ENCODE measurements at regions not wholly inside any gene's neighbourhood (a gene's known extent, or its start where the extent isn't known, plus 50 kb on each side); places are given as distances from the start of the nearest gene placed in this dataset.

DNA sequence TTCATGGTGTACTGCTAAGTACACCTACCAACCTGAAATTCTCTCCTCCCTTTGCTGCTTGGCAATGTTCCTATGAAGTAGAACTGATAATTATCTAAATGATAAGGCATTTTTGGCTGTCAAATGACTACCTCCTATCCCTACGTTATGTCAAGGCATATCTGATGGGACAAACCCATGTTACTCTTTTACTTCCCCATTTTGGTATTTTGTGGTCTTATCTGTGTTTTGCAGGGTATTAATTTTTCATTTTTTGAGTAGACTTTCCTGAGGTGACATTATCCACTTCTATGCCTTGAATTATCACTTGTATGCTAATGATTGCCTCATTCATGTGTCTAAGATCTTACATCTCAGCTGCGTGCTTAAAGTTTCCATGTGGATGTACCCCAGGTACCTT is 499.6 kb upstream of the B3GALT2 start:
- Histone ChIP-seq H3K27me3 (ENCODE audit: control insufficient read depth, low read length) (no peaks in the 10 kb centered on the region), H3K27ac (ENCODE audit: low read depth, low read length) (no peak overlapping the region), H3K9me2 (replicated peaks; ENCODE audit: control insufficient read depth, low read length) (no peaks in the 10 kb centered on the region), H3K4me1 (ENCODE audit: control insufficient read depth, low read length) (no peaks in the 10 kb centered on the region), H4K20me1 (ENCODE audit: control insufficient read depth, insufficient read depth, low read depth, low read length) (no peaks in the 10 kb centered on the region), H3F3A (ENCODE audit: control insufficient read depth, insufficient read depth) (no peaks in the 10 kb centered on the region), H3K9me3 (ENCODE audit: control insufficient read depth, insufficient read depth, low read length) (no peaks in the 10 kb centered on the region), H3K36me3 (ENCODE audit: control insufficient read depth, low read length) (no peaks in the 10 kb centered on the region), H3K4me3 (ENCODE audit: low read length) (no peak overlapping the region), H3K4me2 (ENCODE audit: low read length) (no peak overlapping the region), H3K79me2 (ENCODE audit: control insufficient read depth, low read length) (no peaks in the 10 kb centered on the region)
- TF ChIP-seq EZH2phosphoT487 (IDR thresholded peaks at IDR 0.05; ENCODE audit: borderline replicate concordance, low read length), result no peak
- TF ChIP-seq, protein P1, sequence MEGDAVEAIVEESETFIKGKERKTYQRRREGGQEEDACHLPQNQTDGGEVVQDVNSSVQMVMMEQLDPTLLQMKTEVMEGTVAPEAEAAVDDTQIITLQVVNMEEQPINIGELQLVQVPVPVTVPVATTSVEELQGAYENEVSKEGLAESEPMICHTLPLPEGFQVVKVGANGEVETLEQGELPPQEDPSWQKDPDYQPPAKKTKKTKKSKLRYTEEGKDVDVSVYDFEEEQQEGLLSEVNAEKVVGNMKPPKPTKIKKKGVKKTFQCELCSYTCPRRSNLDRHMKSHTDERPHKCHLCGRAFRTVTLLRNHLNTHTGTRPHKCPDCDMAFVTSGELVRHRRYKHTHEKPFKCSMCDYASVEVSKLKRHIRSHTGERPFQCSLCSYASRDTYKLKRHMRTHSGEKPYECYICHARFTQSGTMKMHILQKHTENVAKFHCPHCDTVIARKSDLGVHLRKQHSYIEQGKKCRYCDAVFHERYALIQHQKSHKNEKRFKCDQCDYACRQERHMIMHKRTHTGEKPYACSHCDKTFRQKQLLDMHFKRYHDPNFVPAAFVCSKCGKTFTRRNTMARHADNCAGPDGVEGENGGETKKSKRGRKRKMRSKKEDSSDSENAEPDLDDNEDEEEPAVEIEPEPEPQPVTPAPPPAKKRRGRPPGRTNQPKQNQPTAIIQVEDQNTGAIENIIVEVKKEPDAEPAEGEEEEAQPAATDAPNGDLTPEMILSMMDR (IDR thresholded peaks at IDR 0.05; ENCODE audit: low read depth, low read length, poor library complexity, severe bottlenecking), result no peak

GRCh38 chr1:193681422-193681821 is 495.0 kb upstream of the B3GALT2 start:
- Histone ChIP-seq H3F3A (ENCODE audit: control insufficient read depth, insufficient read depth) (no peaks in the 10 kb centered on the region), H3K9me2 (replicated peaks; ENCODE audit: control insufficient read depth, low read length) (no peaks in the 10 kb centered on the region), H3K27ac (ENCODE audit: low read depth, low read length) (no peak overlapping the region), H3K4me3 (ENCODE audit: low read length) (no peak overlapping the region), H3K4me1 (ENCODE audit: control insufficient read depth, low read length) (no peaks in the 10 kb centered on the region), H3K36me3 (ENCODE audit: control insufficient read depth, low read length) (no peaks in the 10 kb centered on the region), H3K4me2 (ENCODE audit: low read length) (no peak overlapping the region), H3K79me2 (ENCODE audit: control insufficient read depth, low read length) (no peaks in the 10 kb centered on the region), H4K20me1 (ENCODE audit: control insufficient read depth, insufficient read depth, low read depth, low read length) (no peaks in the 10 kb centered on the region), H3K27me3 (ENCODE audit: control insufficient read depth, low read length) (no peaks in the 10 kb centered on the region), H3K9me3 (ENCODE audit: control insufficient read depth, insufficient read depth, low read length) (no peaks in the 10 kb centered on the region)
- TF ChIP-seq, protein P1 (IDR thresholded peaks at IDR 0.05; ENCODE audit: low read depth, low read length, poor library complexity, severe bottlenecking), result no peak
- no peak for TF ChIP-seq EZH2phosphoT487 (IDR thresholded peaks at IDR 0.05; ENCODE audit: borderline replicate concordance, low read length)

DNA sequence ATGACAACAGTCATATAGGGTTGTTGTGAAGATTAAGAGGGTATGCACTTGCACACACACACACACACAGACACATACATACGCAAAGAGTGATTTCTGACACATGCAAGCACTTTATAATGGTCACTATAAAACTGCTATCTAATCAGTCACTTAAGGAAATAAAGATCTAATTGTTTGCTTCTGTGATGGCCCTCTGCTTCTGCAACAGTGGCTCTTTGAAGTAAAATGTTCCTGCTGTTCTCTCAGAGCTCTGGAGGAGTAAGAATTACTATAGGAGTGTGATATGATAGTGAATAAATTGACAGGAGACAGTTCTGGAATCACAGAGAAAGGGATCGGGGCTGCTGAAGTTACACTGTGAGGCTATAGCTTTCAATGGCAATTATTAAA is 494.5 kb upstream of the B3GALT2 start:
- Histone ChIP-seq H3K9me2 (replicated peaks; ENCODE audit: control insufficient read depth, low read length) (no peaks in the 10 kb centered on the region), H3F3A (ENCODE audit: control insufficient read depth, insufficient read depth) (no peaks in the 10 kb centered on the region), H3K27ac (ENCODE audit: low read depth, low read length) (no peak overlapping the region), H3K9me3 (ENCODE audit: control insufficient read depth, insufficient read depth, low read length) (no peaks in the 10 kb centered on the region), H3K4me2 (ENCODE audit: low read length) (no peak overlapping the region), H3K4me1 (ENCODE audit: control insufficient read depth, low read length) (no peaks in the 10 kb centered on the region), H4K20me1 (ENCODE audit: control insufficient read depth, insufficient read depth, low read depth, low read length) (no peaks in the 10 kb centered on the region), H3K27me3 (ENCODE audit: control insufficient read depth, low read length) (no peaks in the 10 kb centered on the region), H3K36me3 (ENCODE audit: control insufficient read depth, low read length) (no peaks in the 10 kb centered on the region), H3K79me2 (ENCODE audit: control insufficient read depth, low read length) (no peaks in the 10 kb centered on the region), H3K4me3 (ENCODE audit: low read length) (no peak overlapping the region)
- TF ChIP-seq, protein P1 (IDR thresholded peaks at IDR 0.05; ENCODE audit: low read depth, low read length, poor library complexity, severe bottlenecking), result no peak
- no peak for TF ChIP-seq EZH2phosphoT487 (IDR thresholded peaks at IDR 0.05; ENCODE audit: borderline replicate concordance, low read length)
